ENCODE measurements at regions not wholly inside any gene's neighbourhood (a gene's known extent, or its start where the extent isn't known, plus 50 kb on each side); places are given as distances from the start of the nearest gene placed in this dataset.
A peak's percentile ranks its signal among the peaks of the same experiment; 100 is the strongest.

GRCh38 chr7:88357781-88358525 lies 51.3 kb upstream of the STEAP4 start:
- WGBS, 4 donors = 24 to 36% (median 31%) methylated on average over 4 of the region's 4 CpGs
- Histone ChIP-seq H3K27me3 (no peaks in the 10 kb centered on the region), H3K4me1 (peaks cover 0 to 25% (median 0%) of the 10 kb centered on the region in 12 donors), H3K9me3 (no peaks in the 10 kb centered on the region), H3K36me3 (no peaks in the 10 kb centered on the region), H3K4me3 (peak overlapping the region in 8 of 12 donors; percentile 20 to 46 (median 31)), H3K27ac (no peak overlapping the region)
- no peak for DNase-seq
- peak; percentile 41 to 80 (median 64) for TF ChIP-seq CTCF (IDR thresholded peaks at IDR 0.05)
- no peak for TF ChIP-seq POLR2A (IDR thresholded peaks at IDR 0.05)
- ATAC-seq = peak in 3 of 4 donors; percentile 81 to 91 (median 82)
- intact Hi-C loops (cut with DNase I) = loop anchor here (1.0 to 5.0 kb wide), 4 partner anchors 113 to 116 kb away; no protein-coding TSS in a partner anchor

GRCh38 chr7:88357294-88357693 lies 50.6 kb upstream of the STEAP4 start:
- TF ChIP-seq POLR2A (IDR thresholded peaks at IDR 0.05) = no peak
- TF ChIP-seq CTCF (IDR thresholded peaks at IDR 0.05) = peak in 8 of 12 donors; percentile 13 to 40 (median 23)
- peak; percentile 64 to 84 (median 74) for ATAC-seq
- Histone ChIP-seq H3K27ac (no peak overlapping the region), H3K4me1 (peaks cover 0 to 25% (median 0%) of the 10 kb centered on the region in 12 donors), H3K36me3 (no peaks in the 10 kb centered on the region), H3K27me3 (no peaks in the 10 kb centered on the region), H3K4me3 (no peak overlapping the region), H3K9me3 (no peaks in the 10 kb centered on the region)
- 12 to 54% (median 32%) methylated on average over 1 of the region's 1 CpG for WGBS, 4 donors
- DNase-seq = peak in 4 of 5 donors; percentile 8 to 37 (median 30)
- intact Hi-C loops (cut with DNase I) = loop anchor here in 4 of 10 donors (2.0 to 5.0 kb wide), 3 partner anchors 112 to 115 kb away; no protein-coding TSS in a partner anchor
